PFSK-1 (cell line): ENCODE measurements at regions not wholly inside any gene's neighbourhood (a gene's known extent, or its start where the extent isn't known, plus 50 kb on each side); places are given as distances from the start of the nearest gene placed in this dataset.

Source experiments
- FOXP2 ChIP-seq: optimal IDR thresholded peaks from 2 replicates; pipeline ENCODE3; 2011; ENCODE audit warnings: borderline replicate concordance, control low read depth, inconsistent platforms; ENCODE audit not compliant: insufficient read depth; ENCODE audit errors: extremely low read length, extremely low read depth
- POLR2AphosphoS5 ChIP-seq: IDR thresholded peaks from 2 replicates; pipeline ENCODE4 v1.6.1; 2012; ENCODE audit warnings: low read depth, mild to moderate bottlenecking, control low read depth, low read length, moderate library complexity
- REST ChIP-seq, 2 experiments: IDR thresholded peaks; 2 replicates each; pipeline versions ENCODE4 v1.6.1 to v1.8.0; 2011 to 2012; ENCODE audit warnings: low read depth in 2 of 2, low read length in 2 of 2, control low read depth in 1 of 2, inconsistent platforms in 1 of 2, mild to moderate bottlenecking in 1 of 2, moderate library complexity in 1 of 2; ENCODE audit not compliant: insufficient read depth in 1 of 2
- SIN3A ChIP-seq: IDR thresholded peaks from 2 replicates; pipeline ENCODE4 v1.6.1; 2012; ENCODE audit warnings: mild to moderate bottlenecking, low read length, moderate library complexity, borderline replicate concordance; ENCODE audit not compliant: insufficient read depth
- TAF1 ChIP-seq: IDR thresholded peaks from 2 replicates; pipeline ENCODE4 v1.6.1; 2012; ENCODE audit warnings: low read length, control low read depth, borderline replicate concordance; ENCODE audit not compliant: insufficient read depth

- no peak for TF ChIP-seq POLR2AphosphoS5
- TF ChIP-seq REST (IDR thresholded peaks at IDR 0.05; ENCODE audit: insufficient read depth in 1 of 2, low read depth in 2 of 2, low read length in 2 of 2) = no peak
- TF ChIP-seq SIN3A = no peak
- no peak for TF ChIP-seq TAF1
- no peak for TF ChIP-seq FOXP2
These were observed 549.9 kb downstream of the TNS1 start for GRCh38 chr2:217452928-217453327.

- TF ChIP-seq REST (IDR thresholded peaks at IDR 0.05; ENCODE audit: insufficient read depth in 1 of 2, low read depth in 2 of 2, low read length in 2 of 2) = no peak
- TF ChIP-seq POLR2AphosphoS5 = no peak
- no peak for TF ChIP-seq SIN3A
- no peak for TF ChIP-seq FOXP2
- TF ChIP-seq TAF1 = no peak
These were observed 551.1 kb downstream of the TNS1 start for GRCh38 chr2:217451666-217452065.

GRCh38 chr2:217449444-217449843 is 553.4 kb downstream of the TNS1 start:
- TF ChIP-seq SIN3A (no peak), POLR2AphosphoS5 (no peak), FOXP2 (no peak), TAF1 (no peak), REST (IDR thresholded peaks at IDR 0.05; ENCODE audit: insufficient read depth in 1 of 2, low read depth in 2 of 2, low read length in 2 of 2) (no peak)

GRCh38 chr2:217448860-217449259 is 553.9 kb downstream of the TNS1 start:
- TF ChIP-seq FOXP2 (no peak), SIN3A (no peak), TAF1 (no peak), REST (IDR thresholded peaks at IDR 0.05; ENCODE audit: insufficient read depth in 1 of 2, low read depth in 2 of 2, low read length in 2 of 2) (no peak), POLR2AphosphoS5 (no peak)

GRCh38 chr2:217445723-217446122 is 557.1 kb downstream of the TNS1 start:
- no peak for TF ChIP-seq TAF1
